IMR-90 (cell line): ENCODE measurements at regions not wholly inside any gene's neighbourhood (a gene's known extent, or its start where the extent isn't known, plus 50 kb on each side); places are given as distances from the start of the nearest gene placed in this dataset.

Experiments used
- ATAC-seq: fragments of 200-7000 bp; cut with Tn5 transposase; 2 replicates; pipeline ENCODE4 v1.9.1; 2020; ENCODE audit warnings: low read depth, mild to moderate bottlenecking, moderate library complexity
- BruUV-seq: library from RNA; stranded (reverse); fragments of 400-500 nt; replicated peaks from 2 replicates; lab custom pipeline; 2021; lab: Mats Ljungman, UMichigan
- CTCF ChIA-PET: fragments of 300-600 bp; formaldehyde crosslinking; extraction: SDS; loops from one replicate; lab custom pipeline; 2021; ENCODE audit warnings: antibody characterized with exemption; lab: Yijun Ruan, JAX
- POLR2A ChIA-PET: fragments of 300-600 bp; sonication (Branson Sonifier 250); formaldehyde crosslinking; loops from one replicate; lab custom pipeline; 2022; ENCODE audit warnings: antibody characterized with exemption; ENCODE audit not compliant: unreplicated experiment; lab: Charles Lee
- DNase-seq: peaks from one replicate; pipeline ENCODE4 v3.0.0; 2013
- H2AFZ ChIP-seq: replicated peaks from 2 replicates; pipeline ENCODE3; 2013; ENCODE audit warnings: low read length, mild to moderate bottlenecking; ENCODE audit not compliant: poor library complexity
- H2AK5ac ChIP-seq: 2 replicates; pipeline ENCODE4 v1.6.1; 2013; ENCODE audit warnings: low read depth, low read length, inconsistent platforms
- H2AK9ac ChIP-seq: replicated peaks from 2 replicates; pipeline ENCODE3; 2013; ENCODE audit warnings: mild to moderate bottlenecking, low read depth, low read length, moderate library complexity; ENCODE audit not compliant: poor library complexity
- H2BK120ac ChIP-seq: 2 replicates; pipeline ENCODE4 v1.6.1; 2013; ENCODE audit warnings: low read depth, low read length, inconsistent platforms
- H2BK15ac ChIP-seq: 3 replicates; pipeline ENCODE4 v1.6.1; 2013; ENCODE audit warnings: low read depth, low read length, inconsistent platforms
- H2BK20ac ChIP-seq: 2 replicates; pipeline ENCODE4 v1.6.1; 2013; ENCODE audit warnings: low read depth, mild to moderate bottlenecking, inconsistent platforms, low read length, moderate library complexity
- H2BK5ac ChIP-seq: 2 replicates; pipeline ENCODE4 v1.6.1; 2013; ENCODE audit warnings: mild to moderate bottlenecking, low read depth, low read length, inconsistent platforms; ENCODE audit not compliant: poor library complexity, severe bottlenecking
- H3K14ac ChIP-seq: replicated peaks from 2 replicates; pipeline ENCODE4 v1.6.1; 2013; ENCODE audit warnings: low read depth, low read length, inconsistent platforms
- H3K18ac ChIP-seq: 2 replicates; pipeline ENCODE4 v1.6.1; 2013; ENCODE audit warnings: low read depth, low read length, control low read depth
- H3K23ac ChIP-seq: 2 replicates; pipeline ENCODE4 v1.6.1; 2013; ENCODE audit warnings: low read depth, low read length, inconsistent platforms
- H3K27ac ChIP-seq: 2 replicates; pipeline ENCODE4 v1.5.1; 2013; ENCODE audit warnings: mild to moderate bottlenecking, control low read depth, low read length; ENCODE audit not compliant: insufficient read depth
- H3K27me3 ChIP-seq: 2 replicates; pipeline ENCODE4 v1.6.1; 2013; ENCODE audit warnings: low read length; ENCODE audit not compliant: control insufficient read depth, insufficient read depth
- H3K36me3 ChIP-seq: 2 replicates; pipeline ENCODE4 v1.6.1; 2013; ENCODE audit warnings: low read length, mixed read lengths; ENCODE audit not compliant: control insufficient read depth, insufficient read depth
- H3K4ac ChIP-seq: 2 replicates; pipeline ENCODE4 v1.6.1; 2013; ENCODE audit warnings: low read depth, low read length, inconsistent platforms
- H3K4me1 ChIP-seq: 2 replicates; pipeline ENCODE4 v1.6.1; 2013; ENCODE audit warnings: low read length, mixed read lengths; ENCODE audit not compliant: control insufficient read depth, insufficient read depth
- H3K4me2 ChIP-seq: 2 replicates; pipeline ENCODE4 v1.6.1; 2013; ENCODE audit warnings: low read depth, mild to moderate bottlenecking, control low read depth, low read length, moderate library complexity
- H3K4me3 ChIP-seq: 2 replicates; pipeline ENCODE4 v1.5.1; 2013; ENCODE audit warnings: low read depth, mild to moderate bottlenecking, control low read depth, low read length, moderate library complexity; ENCODE audit not compliant: insufficient read depth
- H3K56ac ChIP-seq: 2 replicates; pipeline ENCODE4 v1.6.1; 2013; ENCODE audit warnings: low read length, inconsistent platforms; ENCODE audit not compliant: insufficient read depth; ENCODE audit errors: extremely low read depth
- H3K79me1 ChIP-seq, 2 experiments: 2 replicates each; pipeline ENCODE4 v1.6.1; 2013; ENCODE audit warnings: low read length in 2 of 2, inconsistent platforms in 1 of 2, low read depth in 1 of 2
- H3K9ac ChIP-seq: 2 replicates; pipeline ENCODE4 v1.6.1; 2013; ENCODE audit warnings: low read depth, low read length, control low read depth
- H3K9me1 ChIP-seq: 2 replicates; pipeline ENCODE4 v1.6.1; 2013; ENCODE audit warnings: low read length, inconsistent platforms; ENCODE audit not compliant: insufficient read depth
- H3K9me3 ChIP-seq: 2 replicates; pipeline ENCODE4 v1.6.1; 2013; ENCODE audit warnings: low read length; ENCODE audit not compliant: control insufficient read depth, insufficient read depth
- H4K20me1 ChIP-seq: 2 replicates; pipeline ENCODE4 v1.6.1; 2013; ENCODE audit warnings: low read length, inconsistent platforms; ENCODE audit not compliant: insufficient read depth
- H4K5ac ChIP-seq: 2 replicates; pipeline ENCODE4 v1.6.1; 2013; ENCODE audit warnings: mild to moderate bottlenecking, low read depth, low read length, control low read depth
- H4K8ac ChIP-seq, 2 experiments: 2 replicates each; pipeline ENCODE4 v1.6.1; 2013; ENCODE audit warnings: low read depth in 2 of 2, low read length in 2 of 2, control low read depth in 1 of 2, inconsistent platforms in 1 of 2
- H4K91ac ChIP-seq: 2 replicates; pipeline ENCODE4 v1.6.1; 2013; ENCODE audit warnings: low read depth, low read length, inconsistent platforms; ENCODE audit not compliant: insufficient read depth
- MXI1 ChIP-seq: IDR thresholded peaks from 2 replicates; pipeline ENCODE4 v1.6.1; 2012; ENCODE audit warnings: low read depth, mild to moderate bottlenecking, low read length, moderate library complexity, borderline replicate concordance
- RAD21 ChIP-seq: IDR thresholded peaks from 2 replicates; pipeline ENCODE4 v1.6.1; 2012; ENCODE audit warnings: low read length, improper control_type of control experiment
- RCOR1 ChIP-seq: IDR thresholded peaks from 2 replicates; pipeline ENCODE4 v1.6.1; 2012; ENCODE audit warnings: mild to moderate bottlenecking, low read length, improper control_type of control experiment; ENCODE audit not compliant: insufficient replicate concordance
- WGBS, 2 experiments: methylation state at CpG; one replicate each; pipeline versions ENCODE4 v1.1.5 to v1.1.7; 2013; ENCODE audit warnings: missing lambda C conversion rate in 2 of 2; ENCODE audit not compliant: insufficient read length in 1 of 2; ENCODE audit errors: extremely low coverage in 2 of 2; 5-methylcytosine and 5-hydroxymethylcytosine counted together
- dilution Hi-C: fragments of 300-500 bp; cut with HindIII; formaldehyde crosslinking; loops from one replicate; pipeline ENCODE4 v1.14.3; 2018; ENCODE audit warnings: low sequenced_read_pairs; ENCODE audit not compliant: unreplicated experiment
- in situ Hi-C: fragments of 300-500 bp; cut with MboI; formaldehyde crosslinking; loops from 3 replicates; pipeline ENCODE4 v1.14.3; 2019; ENCODE audit warnings: low sequenced_read_pairs, inconsistent platforms, mixed read lengths
- intact Hi-C: fragments of 100-400 bp; cut with micrococcal nuclease; formaldehyde crosslinking; loops from 2 replicates; pipeline ENCODE4 v1.10.0; 2022
- TF ChIP-seq, protein P1 (sequence below): fragments of 150-350 bp; IDR thresholded peaks from 2 replicates; pipeline ENCODE4 v1.6.1; 2016; ENCODE audit warnings: low read depth, mild to moderate bottlenecking, low read length, moderate library complexity, borderline replicate concordance

DNA sequence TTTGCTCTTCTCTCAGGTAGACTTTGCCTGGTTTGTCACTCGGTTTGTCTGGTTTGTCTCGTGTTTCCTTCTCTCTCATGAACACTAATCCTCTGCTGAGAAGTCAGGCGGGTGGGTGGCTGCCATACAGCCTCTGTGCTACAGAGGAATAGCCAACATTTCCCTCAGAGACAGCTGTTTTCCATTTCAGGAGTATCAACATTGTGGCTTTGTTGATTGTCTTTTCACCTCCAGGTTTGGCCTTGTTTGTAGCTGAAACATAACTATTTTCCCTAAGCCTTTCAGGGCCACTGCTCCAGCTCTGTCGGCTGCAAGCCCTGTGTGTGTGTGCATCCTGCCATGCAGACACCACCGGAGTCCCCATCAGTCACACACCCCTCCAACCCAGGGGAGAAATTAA is 122.8 kb downstream of the BAMBI start:
- 0% methylated on average over 1 of the region's 5 CpGs; no CpG with 5 or more reads in 1 of the 2 experiments for WGBS, 2 experiments
- TF ChIP-seq MXI1: no peak
- no peak for TF ChIP-seq RCOR1
- TF ChIP-seq, protein P1, sequence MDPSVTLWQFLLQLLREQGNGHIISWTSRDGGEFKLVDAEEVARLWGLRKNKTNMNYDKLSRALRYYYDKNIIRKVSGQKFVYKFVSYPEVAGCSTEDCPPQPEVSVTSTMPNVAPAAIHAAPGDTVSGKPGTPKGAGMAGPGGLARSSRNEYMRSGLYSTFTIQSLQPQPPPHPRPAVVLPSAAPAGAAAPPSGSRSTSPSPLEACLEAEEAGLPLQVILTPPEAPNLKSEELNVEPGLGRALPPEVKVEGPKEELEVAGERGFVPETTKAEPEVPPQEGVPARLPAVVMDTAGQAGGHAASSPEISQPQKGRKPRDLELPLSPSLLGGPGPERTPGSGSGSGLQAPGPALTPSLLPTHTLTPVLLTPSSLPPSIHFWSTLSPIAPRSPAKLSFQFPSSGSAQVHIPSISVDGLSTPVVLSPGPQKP: no peak
- TF ChIP-seq RAD21: no peak
- H3K36me3 ChIP-seq: no peaks in the 10 kb centered on the region
- BruUV-seq: no TSS peak
- no peaks in the 10 kb centered on the region for H3K9me3 ChIP-seq
- H3K9ac ChIP-seq: no peak overlapping the region
- CTCF ChIA-PET: no interaction called here
- dilution Hi-C loops (no loop called here), in situ Hi-C loops (no loop called here), intact Hi-C loops (no loop called here)
- 0 out of 2 replicates have a peak, but pooled peaks cover 4% of the 10 kb centered on the region for H3K9me1 ChIP-seq
- no peaks in the 10 kb centered on the region for H3K79me1 ChIP-seq
- no peak overlapping the region for H2AFZ ChIP-seq
- H4K8ac ChIP-seq: no peak overlapping the region
- H3K4me2 ChIP-seq: no peak overlapping the region; the same call in 1 of the 2 replicates
- ATAC-seq (peak; percentile 51), DNase-seq (peak; percentile 38)
- peaks cover 2% of the 10 kb centered on the region; the same call in 1 of the 2 replicates for H3K4me1 ChIP-seq
- no peak overlapping the region for H4K5ac ChIP-seq
- H4K91ac ChIP-seq: no peak overlapping the region
- no peak overlapping the region for H2AK9ac ChIP-seq
- no peak overlapping the region for H2AK5ac ChIP-seq
- no peak overlapping the region for H3K56ac ChIP-seq
- H2BK120ac ChIP-seq: no peak overlapping the region
- H3K27ac ChIP-seq: no peak overlapping the region
- H4K20me1 ChIP-seq: no peaks in the 10 kb centered on the region
- H3K18ac ChIP-seq: no peak overlapping the region
- H3K23ac ChIP-seq: no peak overlapping the region
- H3K4ac ChIP-seq: no peak overlapping the region
- POLR2A ChIA-PET: interaction anchor here (0.5 kb wide), 1 partner anchor 76 kb away, joined by 3 read pairs; no protein-coding TSS in a partner anchor
- no peak overlapping the region for H2BK15ac ChIP-seq
- H2BK5ac ChIP-seq: no peak overlapping the region
- H3K14ac ChIP-seq: no peak overlapping the region
- 0 out of 2 replicates have a peak, but pooled peaks cover 2% of the 10 kb centered on the region for H3K27me3 ChIP-seq
- no peak overlapping the region for H2BK20ac ChIP-seq
- H3K4me3 ChIP-seq: no peak overlapping the region
